Fibroblast of lung (primary cell): ENCODE measurements at regions not wholly inside any gene's neighbourhood (a gene's known extent, or its start where the extent isn't known, plus 50 kb on each side); places are given as distances from the start of the nearest gene placed in this dataset.

Experiments used
- DNase-seq, 2 donors: peaks; one replicate each; pipeline versions ENCODE4 v3.0.0 to v3.0.0-alpha.2; 2010; ENCODE audit warnings: low read depth in 2 of 2
- H2AFZ ChIP-seq: 2 replicates; pipeline ENCODE4 v1.5.1; 2012; ENCODE audit warnings: low read length, control low read depth, inconsistent platforms
- H3K27ac ChIP-seq: 2 replicates; pipeline ENCODE4 v1.5.1; 2011; ENCODE audit warnings: low read length, control low read depth; ENCODE audit not compliant: insufficient read depth
- H3K27me3 ChIP-seq: 2 replicates; pipeline ENCODE4 v1.5.1; 2011; ENCODE audit warnings: mild to moderate bottlenecking, low read length; ENCODE audit not compliant: control insufficient read depth, insufficient read depth
- H3K36me3 ChIP-seq: 2 replicates; pipeline ENCODE4 v1.5.1; 2011; ENCODE audit warnings: low read length; ENCODE audit not compliant: control insufficient read depth, insufficient read depth
- H3K4me1 ChIP-seq: 2 replicates; pipeline ENCODE4 v1.5.1; 2011; ENCODE audit warnings: low read length; ENCODE audit not compliant: control insufficient read depth, insufficient read depth; ENCODE audit errors: extremely low read depth
- H3K4me2 ChIP-seq: 2 replicates; pipeline ENCODE4 v1.5.1; 2011; ENCODE audit warnings: low read length, control low read depth; ENCODE audit not compliant: insufficient read depth; ENCODE audit errors: extremely low read depth
- H3K4me3 ChIP-seq, 4 experiments: fragments of 200-600 bp in 1 of 4; sonication (generic) in 1 of 4; replicated peaks in 1 of 4; 2 replicates each; pipeline ENCODE4 v1.5.1; 2011 to 2016; ENCODE audit warnings: low read length in 4 of 4, low read depth in 3 of 4, mild to moderate bottlenecking in 3 of 4, control low read depth in 2 of 4, inconsistent platforms in 1 of 4, mixed read lengths in 1 of 4; ENCODE audit not compliant: insufficient read depth in 1 of 4; ENCODE audit errors: control extremely low read depth in 1 of 4
- H3K79me2 ChIP-seq: 2 replicates; pipeline ENCODE4 v1.5.1; 2012; ENCODE audit warnings: mild to moderate bottlenecking, low read length, inconsistent platforms; ENCODE audit not compliant: control insufficient read depth, insufficient read depth
- H3K9ac ChIP-seq: 2 replicates; pipeline ENCODE4 v1.5.1; 2011; ENCODE audit warnings: mild to moderate bottlenecking, low read length, control low read depth; ENCODE audit not compliant: insufficient read depth
- H3K9me3 ChIP-seq: 2 replicates; pipeline ENCODE4 v1.5.1; 2012; ENCODE audit warnings: low read depth, low read length; ENCODE audit not compliant: control insufficient read depth, insufficient read depth
- H4K20me1 ChIP-seq: 2 replicates; pipeline ENCODE4 v1.5.1; 2011; ENCODE audit warnings: low read length; ENCODE audit not compliant: control insufficient read depth, insufficient read depth; ENCODE audit errors: extremely low read depth
- CTCF ChIP-seq, 2 donors: IDR thresholded peaks in 1 of 2; conservative IDR thresholded peaks in 1 of 2; 1 replicate in 1 of 2; 2 replicates in 1 of 2; pipeline ENCODE4 v1.5.1; 2011 to 2012; ENCODE audit warnings: low read length in 2 of 2, control low read depth in 1 of 2, inconsistent platforms in 1 of 2, low read depth in 1 of 2, mild to moderate bottlenecking in 1 of 2
- EZH2 ChIP-seq: IDR thresholded peaks from 2 replicates; pipeline ENCODE4 v1.5.1; 2012; ENCODE audit warnings: low read length, control low read depth, mild to moderate bottlenecking; ENCODE audit errors: missing control alignments

DNA sequence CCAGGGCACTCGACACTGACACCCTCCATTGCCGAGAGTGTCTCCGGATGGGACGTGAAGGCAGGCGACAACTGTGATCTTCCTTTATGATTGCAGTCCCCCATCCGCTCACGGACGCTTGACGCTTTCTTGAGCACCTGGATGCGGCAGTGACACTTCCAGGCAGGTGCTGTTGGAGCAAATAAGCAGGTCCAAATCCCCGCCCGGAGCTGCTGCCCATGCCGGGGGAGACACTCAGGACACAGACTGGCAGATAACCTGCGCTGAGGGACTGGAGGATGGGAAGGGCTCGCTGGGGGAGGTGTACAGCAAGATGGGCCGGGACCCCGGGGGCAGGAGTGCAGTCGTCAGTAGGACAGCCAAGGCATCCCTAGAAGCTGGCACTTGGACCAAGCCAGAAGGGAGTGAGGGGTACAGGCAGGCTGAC, 1403.5 kb downstream of the BRD1 start:
- H3K9me3 ChIP-seq: no peaks in the 10 kb centered on the region
- H3K4me1 ChIP-seq: no peaks in the 10 kb centered on the region
- no peak overlapping the region for H3K27ac ChIP-seq
- TF ChIP-seq CTCF (conservative IDR thresholded peaks at IDR 0.05 in 1 of 2, IDR thresholded peaks at IDR 0.05 in 1 of 2; ENCODE audit: low read depth in 1 of 2, low read length in 2 of 2): no peak
- no peak for TF ChIP-seq EZH2
- DNase-seq: no peak
- H3K4me2 ChIP-seq: no peak overlapping the region
- H3K9ac ChIP-seq: no peak overlapping the region
- H3K4me3 ChIP-seq: no peak overlapping the region
- no peaks in the 10 kb centered on the region for H3K36me3 ChIP-seq
- H2AFZ ChIP-seq: no peak overlapping the region
- no peaks in the 10 kb centered on the region for H4K20me1 ChIP-seq
- no peaks in the 10 kb centered on the region for H3K79me2 ChIP-seq
- no peaks in the 10 kb centered on the region for H3K27me3 ChIP-seq

GRCh38 chr22:48423481-48423911, 1404.2 kb downstream of the BRD1 start:
- Histone ChIP-seq H3K79me2 (no peaks in the 10 kb centered on the region), H2AFZ (no peak overlapping the region), H3K4me3 (no peak overlapping the region), H3K27me3 (no peaks in the 10 kb centered on the region), H3K9me3 (no peaks in the 10 kb centered on the region), H3K36me3 (no peaks in the 10 kb centered on the region), H3K9ac (no peak overlapping the region), H3K4me1 (no peaks in the 10 kb centered on the region), H3K4me2 (no peak overlapping the region), H4K20me1 (no peaks in the 10 kb centered on the region), H3K27ac (no peak overlapping the region)
- peak in 1 of 2 donors; percentile 62 for DNase-seq
- TF ChIP-seq CTCF (conservative IDR thresholded peaks at IDR 0.05 in 1 of 2, IDR thresholded peaks at IDR 0.05 in 1 of 2; ENCODE audit: low read depth in 1 of 2, low read length in 2 of 2): no peak
- TF ChIP-seq EZH2: no peak

- Histone ChIP-seq H3K9ac (no peak overlapping the region), H3K27me3 (no peaks in the 10 kb centered on the region), H3K79me2 (no peaks in the 10 kb centered on the region), H3K27ac (no peak overlapping the region), H4K20me1 (no peaks in the 10 kb centered on the region), H3K4me1 (no peaks in the 10 kb centered on the region), H3K4me3 (no peak overlapping the region), H3K9me3 (no peaks in the 10 kb centered on the region), H2AFZ (no peak overlapping the region), H3K36me3 (no peaks in the 10 kb centered on the region), H3K4me2 (no peak overlapping the region)
- TF ChIP-seq EZH2: no peak
- TF ChIP-seq CTCF (conservative IDR thresholded peaks at IDR 0.05 in 1 of 2, IDR thresholded peaks at IDR 0.05 in 1 of 2; ENCODE audit: low read depth in 1 of 2, low read length in 2 of 2): no peak
- no peak for DNase-seq
These were observed 1404.7 kb downstream of the BRD1 start for GRCh38 chr22:48422900-48423480.
